SK-N-SH treated with all-trans-retinoic acid at 6 μM for 48 hours (cell line): ENCODE measurements at regions not wholly inside any gene's neighbourhood (a gene's known extent, or its start where the extent isn't known, plus 50 kb on each side); places are given as distances from the start of the nearest gene placed in this dataset.

Experiments
- ARNTL ChIP-seq: fragments of 450-650 bp; formaldehyde crosslinking; IDR thresholded peaks from 2 replicates; pipeline ENCODE4 v1.5.0; 2020; ENCODE audit warnings: low read depth, mild to moderate bottlenecking, moderate library complexity, borderline replicate concordance
- ESRRG ChIP-seq: fragments of 250-450 bp; sonication (Bioruptor Pico); IDR thresholded peaks from 2 replicates; pipeline ENCODE4 v1.6.1; 2021; ENCODE audit warnings: mild to moderate bottlenecking
- OSR1 ChIP-seq: fragments of 250-450 bp; sonication (Bioruptor Pico); IDR thresholded peaks from 2 replicates; pipeline ENCODE4 v1.8.0; 2022; ENCODE audit warnings: moderate library complexity, mild to moderate bottlenecking, inconsistent platforms
- PPARA ChIP-seq: fragments of 250-450 bp; sonication (Bioruptor Pico); IDR thresholded peaks from 2 replicates; pipeline ENCODE4 v1.5.0; 2020; ENCODE audit warnings: mild to moderate bottlenecking, borderline replicate concordance
- RARB ChIP-seq: fragments of 250-450 bp; sonication (Bioruptor Pico); IDR thresholded peaks from 2 replicates; pipeline ENCODE4 v1.8.0; 2021; ENCODE audit warnings: mild to moderate bottlenecking, moderate library complexity
- TOX ChIP-seq: fragments of 250-450 bp; sonication (Bioruptor Pico); IDR thresholded peaks from 2 replicates; pipeline ENCODE4 v1.8.0; 2021; ENCODE audit warnings: mild to moderate bottlenecking, moderate library complexity, borderline replicate concordance
- ZFP30 ChIP-seq: fragments of 450-650 bp; formaldehyde crosslinking; IDR thresholded peaks from 2 replicates; pipeline ENCODE4 v1.5.0; 2022; ENCODE audit warnings: mild to moderate bottlenecking, moderate library complexity
- ZNF8 ChIP-seq: fragments of 450-650 bp; formaldehyde crosslinking; IDR thresholded peaks from 2 replicates; pipeline ENCODE4 v1.5.0; 2020; ENCODE audit warnings: mild to moderate bottlenecking, moderate library complexity
- TF ChIP-seq, protein P1 (sequence below): fragments of 250-450 bp; sonication (Bioruptor Pico); IDR thresholded peaks from 2 replicates; pipeline ENCODE4 v1.8.0; 2021; ENCODE audit warnings: low read depth, mild to moderate bottlenecking, moderate library complexity, borderline replicate concordance
- TF ChIP-seq, protein P2 (sequence below): fragments of 250-450 bp; sonication (Bioruptor Pico); IDR thresholded peaks from 2 replicates; pipeline ENCODE4 v1.5.1; 2020; ENCODE audit warnings: low read depth, mild to moderate bottlenecking, moderate library complexity
- TF ChIP-seq, protein P3 (sequence below): fragments of 250-450 bp; sonication (Bioruptor Pico); IDR thresholded peaks from 2 replicates; pipeline ENCODE4 v1.8.0; 2020; ENCODE audit warnings: mild to moderate bottlenecking, moderate library complexity, borderline replicate concordance

DNA sequence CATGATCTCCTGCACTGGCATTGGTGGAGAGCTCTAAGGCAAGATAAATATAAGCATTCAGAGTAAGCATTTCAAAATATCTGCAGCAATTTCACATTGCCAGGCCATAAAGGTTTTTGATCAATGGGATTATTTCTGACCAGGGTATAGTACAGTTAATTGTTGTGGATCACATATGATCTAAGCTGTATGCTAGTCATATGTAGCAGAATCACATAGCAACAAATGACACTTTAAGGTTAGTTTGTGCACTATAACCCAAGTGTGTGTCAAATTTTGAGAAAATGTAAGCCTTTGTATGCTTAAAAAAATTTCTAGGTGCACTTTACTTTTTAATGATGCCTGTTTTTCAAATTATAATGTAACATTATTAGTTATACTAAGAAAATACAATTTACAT, 386.0 kb upstream of the ADAMTS5 start:
- TF ChIP-seq, protein P1, sequence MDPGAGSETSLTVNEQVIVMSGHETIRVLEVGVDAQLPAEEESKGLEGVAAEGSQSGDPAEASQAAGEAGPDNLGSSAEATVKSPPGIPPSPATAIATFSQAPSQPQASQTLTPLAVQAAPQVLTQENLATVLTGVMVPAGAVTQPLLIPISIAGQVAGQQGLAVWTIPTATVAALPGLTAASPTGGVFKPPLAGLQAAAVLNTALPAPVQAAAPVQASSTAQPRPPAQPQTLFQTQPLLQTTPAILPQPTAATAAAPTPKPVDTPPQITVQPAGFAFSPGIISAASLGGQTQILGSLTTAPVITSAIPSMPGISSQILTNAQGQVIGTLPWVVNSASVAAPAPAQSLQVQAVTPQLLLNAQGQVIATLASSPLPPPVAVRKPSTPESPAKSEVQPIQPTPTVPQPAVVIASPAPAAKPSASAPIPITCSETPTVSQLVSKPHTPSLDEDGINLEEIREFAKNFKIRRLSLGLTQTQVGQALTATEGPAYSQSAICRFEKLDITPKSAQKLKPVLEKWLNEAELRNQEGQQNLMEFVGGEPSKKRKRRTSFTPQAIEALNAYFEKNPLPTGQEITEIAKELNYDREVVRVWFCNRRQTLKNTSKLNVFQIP (CRISPR knock-in tag) = no peak
- TF ChIP-seq TOX (CRISPR knock-in tag) (no peak), PPARA (no peak), ARNTL (no peak), ZFP30 (CRISPR knock-in tag) (no peak), ESRRG (CRISPR knock-in tag) (no peak), RARB (CRISPR knock-in tag) (no peak), ZNF8 (no peak), OSR1 (CRISPR knock-in tag) (no peak)
- TF ChIP-seq, protein P2, sequence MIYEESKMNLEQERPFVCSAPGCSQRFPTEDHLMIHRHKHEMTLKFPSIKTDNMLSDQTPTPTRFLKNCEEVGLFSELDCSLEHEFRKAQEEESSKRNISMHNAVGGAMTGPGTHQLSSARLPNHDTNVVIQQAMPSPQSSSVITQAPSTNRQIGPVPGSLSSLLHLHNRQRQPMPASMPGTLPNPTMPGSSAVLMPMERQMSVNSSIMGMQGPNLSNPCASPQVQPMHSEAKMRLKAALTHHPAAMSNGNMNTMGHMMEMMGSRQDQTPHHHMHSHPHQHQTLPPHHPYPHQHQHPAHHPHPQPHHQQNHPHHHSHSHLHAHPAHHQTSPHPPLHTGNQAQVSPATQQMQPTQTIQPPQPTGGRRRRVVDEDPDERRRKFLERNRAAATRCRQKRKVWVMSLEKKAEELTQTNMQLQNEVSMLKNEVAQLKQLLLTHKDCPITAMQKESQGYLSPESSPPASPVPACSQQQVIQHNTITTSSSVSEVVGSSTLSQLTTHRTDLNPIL (CRISPR knock-in tag) = no peak
- TF ChIP-seq, protein P3, sequence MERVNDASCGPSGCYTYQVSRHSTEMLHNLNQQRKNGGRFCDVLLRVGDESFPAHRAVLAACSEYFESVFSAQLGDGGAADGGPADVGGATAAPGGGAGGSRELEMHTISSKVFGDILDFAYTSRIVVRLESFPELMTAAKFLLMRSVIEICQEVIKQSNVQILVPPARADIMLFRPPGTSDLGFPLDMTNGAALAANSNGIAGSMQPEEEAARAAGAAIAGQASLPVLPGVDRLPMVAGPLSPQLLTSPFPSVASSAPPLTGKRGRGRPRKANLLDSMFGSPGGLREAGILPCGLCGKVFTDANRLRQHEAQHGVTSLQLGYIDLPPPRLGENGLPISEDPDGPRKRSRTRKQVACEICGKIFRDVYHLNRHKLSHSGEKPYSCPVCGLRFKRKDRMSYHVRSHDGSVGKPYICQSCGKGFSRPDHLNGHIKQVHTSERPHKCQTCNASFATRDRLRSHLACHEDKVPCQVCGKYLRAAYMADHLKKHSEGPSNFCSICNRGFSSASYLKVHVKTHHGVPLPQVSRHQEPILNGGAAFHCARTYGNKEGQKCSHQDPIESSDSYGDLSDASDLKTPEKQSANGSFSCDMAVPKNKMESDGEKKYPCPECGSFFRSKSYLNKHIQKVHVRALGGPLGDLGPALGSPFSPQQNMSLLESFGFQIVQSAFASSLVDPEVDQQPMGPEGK (CRISPR knock-in tag) = no peak
